GM19328 (cell line): ENCODE measurements at regions not wholly inside any gene's neighbourhood (a gene's known extent, or its start where the extent isn't known, plus 50 kb on each side); places are given as distances from the start of the nearest gene placed in this dataset.
"Not testable (repeated sequence)": the region's sequence is repeated elsewhere in the genome, so short reads cannot be mapped to it uniquely, and the experiment has no call there.

Source experiments
- ATAC-seq: cut with Tn5 transposase; IDR thresholded peaks from one replicate; pipeline ENCODE4 v1.9.1; 2021; ENCODE audit warnings: mild to moderate bottlenecking, moderate library complexity; ENCODE audit not compliant: unreplicated experiment

- ATAC-seq, result peak; percentile 69
Measured at GRCh38 chr18:8912348-8913326, 189.9 kb upstream of the NDUFV2 start.

- not testable (repeated sequence) for ATAC-seq
Measured at GRCh38 chr18:8913606-8914403, 188.7 kb upstream of the NDUFV2 start.

- ATAC-seq, result not testable (repeated sequence)
Measured at GRCh38 chr18:8914404-8915264, 187.9 kb upstream of the NDUFV2 start.

- ATAC-seq, result not testable (repeated sequence)
Measured at GRCh38 chr18:8920856-8921787, 181.4 kb upstream of the NDUFV2 start.

GRCh38 chr18:8926464-8926863 lies 176.0 kb upstream of the NDUFV2 start:
- ATAC-seq, result no peak

- no peak for ATAC-seq
Measured at GRCh38 chr18:8928044-8928443, 174.5 kb upstream of the NDUFV2 start.

- no peak for ATAC-seq
Measured at GRCh38 chr18:8928847-8929780, 173.4 kb upstream of the NDUFV2 start.

- no peak for ATAC-seq
Measured at GRCh38 chr18:8930990-8931616, 171.4 kb upstream of the NDUFV2 start.

GRCh38 chr18:8932866-8933265 lies 169.6 kb upstream of the NDUFV2 start:
- no peak for ATAC-seq

GRCh38 chr18:8933714-8934284 lies 168.7 kb upstream of the NDUFV2 start:
- ATAC-seq, result no peak

- ATAC-seq, result not testable (repeated sequence)
Measured at GRCh38 chr18:8935346-8935745, 167.2 kb upstream of the NDUFV2 start.

- no peak for ATAC-seq
Measured at GRCh38 chr18:8936619-8937018, 165.9 kb upstream of the NDUFV2 start.

GRCh38 chr18:8937160-8938094 lies 165.1 kb upstream of the NDUFV2 start:
- no peak for ATAC-seq

GRCh38 chr18:8938817-8939216 lies 163.7 kb upstream of the NDUFV2 start:
- ATAC-seq, result no peak

- no peak for ATAC-seq
Measured at GRCh38 chr18:8942021-8942908, 160.2 kb upstream of the NDUFV2 start.
